SIG-M5 treated with dmso at 0.1 percent for 504 hours (cell line): ENCODE measurements at regions not wholly inside any gene's neighbourhood (a gene's known extent, or its start where the extent isn't known, plus 50 kb on each side); places are given as distances from the start of the nearest gene placed in this dataset.
A peak's percentile ranks its signal among the peaks of the same experiment; 100 is the strongest.

Source experiments
- DNase-seq: peaks from one replicate; lab custom pipeline; 2025; ENCODE audit not compliant: unreplicated experiment; lab: John Stamatoyannopoulos, UW

DNA sequence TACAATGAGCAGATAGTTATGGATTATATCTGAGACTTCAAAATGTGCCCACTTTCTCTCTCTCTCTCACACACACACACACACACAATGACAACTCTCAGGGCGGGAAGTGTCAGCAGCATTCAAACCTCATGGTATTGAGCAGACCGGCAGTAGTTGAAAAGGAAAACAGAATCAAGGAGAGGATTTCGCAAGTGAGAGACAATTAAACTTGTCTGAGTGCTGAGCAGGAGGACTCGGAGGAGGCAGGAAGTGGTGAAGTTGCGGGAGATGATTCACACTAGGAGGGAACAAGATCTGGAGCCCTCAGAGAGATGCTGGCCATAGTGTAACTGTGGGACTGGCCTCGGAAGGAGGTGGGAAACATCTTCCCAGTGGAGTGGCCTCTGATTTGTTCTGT, 353.1 kb downstream of the EFNB2 start:
- peak; percentile 72 for DNase-seq

GRCh38 chr13:106178816-106179215, 356.6 kb downstream of the EFNB2 start:
- no peak for DNase-seq

DNA sequence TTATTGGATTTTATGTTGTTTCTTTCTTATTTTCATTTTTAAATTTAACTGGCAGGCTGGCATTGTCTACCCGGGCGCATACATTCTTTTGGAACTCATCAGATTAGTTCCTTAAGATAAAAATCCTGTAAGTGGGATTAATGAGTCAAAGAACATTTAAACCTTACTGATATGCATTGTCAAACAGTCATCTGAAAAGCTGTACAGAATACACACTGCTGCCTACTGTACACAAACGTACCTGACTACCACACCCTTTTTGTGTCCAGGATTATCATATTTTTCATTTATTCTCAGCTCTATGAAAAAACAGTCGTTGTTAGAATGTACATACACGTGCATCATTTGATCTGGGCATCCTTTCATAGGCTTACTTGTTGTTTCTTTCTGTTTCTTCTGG, 358.3 kb downstream of the EFNB2 start:
- DNase-seq = no peak

DNA sequence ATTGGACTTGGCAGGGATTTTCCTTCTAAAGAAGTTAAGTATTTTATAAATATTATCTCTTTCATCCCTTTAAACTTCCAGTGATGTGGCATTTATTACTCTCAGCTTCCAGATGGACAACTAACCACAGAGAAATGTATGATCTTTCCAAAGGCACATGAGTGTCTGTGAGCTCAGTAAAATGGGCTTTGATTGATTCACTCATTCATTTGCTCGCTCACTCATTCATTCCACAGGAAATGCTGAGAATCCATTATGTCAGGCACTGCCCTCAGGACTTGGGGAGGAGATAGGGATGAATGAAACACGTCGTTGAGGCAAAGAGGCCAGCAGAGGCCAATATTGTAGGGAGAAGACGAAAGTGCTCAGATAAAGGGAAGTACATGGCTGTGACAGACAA, 359.3 kb downstream of the EFNB2 start:
- no peak for DNase-seq

- no peak for DNase-seq
Measured at GRCh38 chr13:106173891-106174610, 361.4 kb downstream of the EFNB2 start.

GRCh38 chr13:106173346-106173745, 362.1 kb downstream of the EFNB2 start:
- no peak for DNase-seq

DNA sequence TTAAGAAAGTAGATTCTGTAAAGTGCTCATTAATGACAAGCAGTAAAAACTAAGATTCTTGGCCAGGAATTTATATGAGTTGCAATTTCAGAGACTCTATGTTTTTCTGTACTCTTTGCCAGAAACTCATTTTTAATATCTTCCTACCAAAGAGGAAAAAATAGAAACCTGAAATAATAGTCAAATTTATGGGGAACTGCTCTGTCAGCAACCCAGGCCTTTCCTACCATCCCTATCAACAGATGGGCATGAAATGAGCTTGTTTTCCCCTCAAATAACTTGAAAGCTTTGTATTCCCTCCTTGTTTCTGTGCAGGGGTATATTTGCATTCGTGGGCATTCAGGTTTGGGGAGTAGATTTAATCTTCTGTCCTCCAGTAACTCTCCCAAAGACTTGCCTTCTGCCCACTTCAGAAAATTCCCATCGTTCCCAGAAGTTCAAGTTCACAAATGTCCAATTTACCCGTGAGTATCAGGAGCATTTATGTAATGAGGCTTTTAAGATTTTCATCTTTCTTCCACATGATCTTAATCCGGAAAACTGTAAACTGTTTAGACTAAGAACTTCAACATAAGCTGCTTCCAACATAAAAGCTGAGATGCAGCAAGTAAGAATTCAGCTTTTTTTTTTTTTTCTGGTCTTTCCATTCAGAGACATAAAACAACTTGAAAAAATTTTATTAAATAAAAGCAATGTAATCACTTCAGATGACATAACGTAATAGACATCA, 363.1 kb downstream of the EFNB2 start:
- DNase-seq = no peak

DNA sequence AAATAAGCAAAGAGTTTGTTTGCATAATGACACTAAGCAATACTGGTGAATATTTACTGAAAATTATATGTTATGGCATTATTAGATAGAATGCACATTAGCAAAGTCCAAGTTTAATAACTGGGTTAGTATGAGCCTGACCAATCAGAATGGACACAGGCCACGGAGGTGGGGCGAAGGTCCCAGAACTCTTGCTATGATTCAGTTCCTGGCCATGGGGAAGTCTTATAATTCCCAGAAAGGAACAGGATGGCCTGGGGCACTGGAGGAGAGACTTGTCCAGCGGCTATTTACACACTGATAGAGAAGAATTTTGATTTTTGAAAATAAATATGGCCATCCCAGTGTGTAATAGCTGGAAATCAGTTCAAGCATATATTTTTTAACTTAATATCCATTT, 372.0 kb downstream of the EFNB2 start:
- DNase-seq = no peak

DNA sequence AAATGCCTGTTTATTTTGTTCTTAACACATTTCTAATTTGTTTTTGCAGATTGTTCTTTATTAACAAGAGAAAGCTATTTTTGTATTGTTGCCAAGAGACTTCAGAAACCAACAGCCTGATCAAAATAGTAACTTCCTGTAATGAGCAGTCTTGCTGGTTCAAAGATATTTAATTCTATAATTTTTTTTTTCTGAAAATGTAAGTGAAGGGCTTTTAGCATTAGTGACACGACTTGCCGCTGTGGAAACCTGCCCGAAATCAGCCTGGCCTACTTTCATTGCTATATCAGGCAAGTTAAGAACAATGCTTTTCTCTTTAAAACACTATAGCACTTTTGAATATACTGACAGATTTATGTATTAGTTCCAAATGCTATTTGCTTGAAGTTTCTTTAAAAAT, 374.3 kb downstream of the EFNB2 start:
- DNase-seq = no peak

GRCh38 chr13:106159295-106160195, 375.9 kb downstream of the EFNB2 start:
- DNase-seq = no peak

GRCh38 chr13:106156468-106156867, 379.0 kb downstream of the EFNB2 start:
- no peak for DNase-seq

GRCh38 chr13:106155411-106155810, 380.1 kb downstream of the EFNB2 start:
- DNase-seq = no peak

DNA sequence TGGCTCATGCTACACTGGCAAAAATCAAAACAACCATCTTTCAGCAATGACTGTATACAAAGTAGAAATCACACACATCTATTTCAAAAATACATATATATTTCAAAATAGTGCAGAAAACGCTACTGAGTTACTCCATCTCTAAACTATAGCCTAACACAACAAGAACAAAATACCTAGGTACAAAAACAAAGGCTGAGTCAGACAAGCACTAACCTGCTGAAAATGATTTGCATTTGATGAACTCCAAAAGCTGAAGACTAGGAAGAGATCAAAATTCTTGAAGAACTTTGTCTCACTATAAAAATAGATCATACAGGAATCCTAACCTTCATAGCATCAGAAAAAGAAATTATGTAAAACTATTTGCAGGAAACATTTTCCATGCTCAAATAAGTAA, 381.6 kb downstream of the EFNB2 start:
- no peak for DNase-seq

DNA sequence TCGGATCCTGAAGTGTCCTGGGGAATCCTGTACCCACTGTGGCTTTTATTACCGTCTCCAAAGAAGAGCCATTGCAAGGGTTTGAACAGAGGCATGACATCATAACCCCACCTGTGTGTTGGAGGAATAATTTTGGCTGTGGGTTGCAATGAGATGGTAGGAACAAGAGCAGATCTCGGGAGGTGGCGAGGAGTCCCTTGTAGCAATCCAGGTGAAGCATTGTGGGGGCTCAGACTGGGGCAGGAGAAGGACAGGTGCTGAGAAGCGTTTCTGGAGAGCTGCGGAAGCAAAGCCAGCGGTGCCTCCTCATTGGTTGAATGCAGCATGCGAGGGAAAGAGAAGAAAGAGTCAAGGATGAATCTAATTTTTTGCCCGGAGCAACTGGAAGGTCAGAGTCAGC, 382.4 kb downstream of the EFNB2 start:
- no peak for DNase-seq

- DNase-seq = no peak
Measured at GRCh38 chr13:106152047-106152446, 383.4 kb downstream of the EFNB2 start.

- no peak for DNase-seq
Measured at GRCh38 chr13:106151056-106151699, 384.3 kb downstream of the EFNB2 start.

DNA sequence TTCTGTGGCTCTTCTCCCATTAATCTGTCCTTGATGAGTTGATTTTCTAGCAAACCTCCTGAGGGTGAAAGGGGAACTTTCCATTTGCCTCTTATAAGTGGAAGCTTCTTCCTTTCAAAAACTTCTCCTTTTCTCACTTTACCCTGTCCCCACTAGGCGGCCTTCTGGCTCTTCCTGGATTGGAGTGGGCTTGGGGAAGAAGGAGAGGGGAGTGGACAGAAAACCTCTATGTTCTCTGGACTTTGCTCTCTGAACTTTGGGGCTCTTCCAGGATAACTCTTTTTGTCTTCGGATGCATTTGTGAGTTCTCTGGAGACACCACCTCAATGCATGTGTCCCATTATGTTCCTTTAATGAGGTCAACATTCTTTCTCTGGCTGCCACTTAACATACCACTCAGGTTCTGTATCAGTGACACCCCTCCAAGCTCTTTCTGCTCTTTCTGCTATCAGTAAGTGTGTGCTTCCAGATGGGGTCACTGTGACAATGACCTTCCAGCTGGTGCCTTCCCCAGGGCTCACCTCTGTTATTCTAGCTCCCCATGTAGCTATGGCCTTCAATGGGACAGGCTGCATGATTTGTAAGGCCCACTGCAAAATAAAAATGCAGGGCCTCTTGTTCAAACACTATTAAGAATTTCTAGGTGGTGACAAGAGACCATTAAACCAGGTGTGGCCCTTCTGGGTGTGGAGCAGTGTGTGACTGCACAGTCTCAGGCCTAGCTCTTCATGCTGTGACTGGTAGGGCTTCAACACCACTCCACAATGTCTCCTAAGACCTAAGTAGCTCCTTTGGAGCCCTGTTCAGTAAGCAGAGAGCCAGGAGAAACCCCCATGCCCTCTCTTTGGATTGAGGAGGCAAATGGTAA, 389.2 kb downstream of the EFNB2 start:
- DNase-seq = no peak

DNA sequence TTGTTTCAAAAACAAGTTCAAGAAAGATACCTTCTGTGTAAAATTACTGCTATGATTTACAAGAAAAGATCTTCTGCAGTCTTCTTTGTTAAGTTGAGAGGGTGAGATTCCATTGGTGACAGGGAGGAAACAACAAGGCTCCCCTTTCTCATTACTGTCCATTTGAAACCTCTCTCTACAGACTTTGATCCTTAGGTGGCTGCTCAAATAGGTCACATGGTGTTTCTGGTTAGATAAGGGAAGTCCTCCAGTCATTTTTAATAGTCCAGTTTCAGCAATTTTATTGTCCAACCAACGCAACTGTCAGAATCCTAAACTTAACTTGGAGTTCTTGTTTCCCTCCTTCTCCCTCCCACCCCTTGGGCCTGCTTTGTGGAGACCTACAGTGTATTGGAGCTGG, 390.4 kb downstream of the EFNB2 start:
- DNase-seq = no peak

GRCh38 chr13:106143930-106144709, 391.3 kb downstream of the EFNB2 start:
- no peak for DNase-seq
